PFSK-1 (cell line): ENCODE measurements at regions not wholly inside any gene's neighbourhood (a gene's known extent, or its start where the extent isn't known, plus 50 kb on each side); places are given as distances from the start of the nearest gene placed in this dataset.

Source experiments
- POLR2AphosphoS5 ChIP-seq: IDR thresholded peaks from 2 replicates; pipeline ENCODE4 v1.6.1; 2012; ENCODE audit warnings: low read depth, mild to moderate bottlenecking, control low read depth, low read length, moderate library complexity
- REST ChIP-seq, 2 experiments: IDR thresholded peaks; 2 replicates each; pipeline versions ENCODE4 v1.6.1 to v1.8.0; 2011 to 2012; ENCODE audit warnings: low read depth in 2 of 2, low read length in 2 of 2, control low read depth in 1 of 2, inconsistent platforms in 1 of 2, mild to moderate bottlenecking in 1 of 2, moderate library complexity in 1 of 2; ENCODE audit not compliant: insufficient read depth in 1 of 2

DNA sequence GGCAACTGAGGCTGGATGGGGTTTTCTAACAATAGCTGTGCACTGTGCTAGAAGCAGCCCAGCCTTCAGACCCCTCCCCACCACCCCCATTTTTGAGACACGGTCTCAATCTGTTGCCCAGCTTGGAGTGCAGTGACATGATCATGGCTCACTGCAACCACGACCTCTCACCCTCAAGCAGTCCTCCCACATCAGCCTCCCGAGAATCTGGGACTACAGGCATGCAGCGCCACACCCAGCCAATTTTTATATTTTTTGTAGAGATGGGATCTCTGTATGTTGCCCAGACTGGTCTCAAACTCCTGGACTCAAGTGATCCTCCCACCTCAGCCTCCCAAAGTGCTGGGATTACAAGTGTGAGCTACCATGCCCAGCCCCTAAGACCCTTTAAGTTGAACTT lies 182.5 kb downstream of the DRD1 start:
- TF ChIP-seq POLR2AphosphoS5 (no peak), REST (IDR thresholded peaks at IDR 0.05; ENCODE audit: insufficient read depth in 1 of 2, low read depth in 2 of 2, low read length in 2 of 2) (no peak)
